ENCODE measurements at regions not wholly inside any gene's neighbourhood (a gene's known extent, or its start where the extent isn't known, plus 50 kb on each side); places are given as distances from the start of the nearest gene placed in this dataset.

DNA sequence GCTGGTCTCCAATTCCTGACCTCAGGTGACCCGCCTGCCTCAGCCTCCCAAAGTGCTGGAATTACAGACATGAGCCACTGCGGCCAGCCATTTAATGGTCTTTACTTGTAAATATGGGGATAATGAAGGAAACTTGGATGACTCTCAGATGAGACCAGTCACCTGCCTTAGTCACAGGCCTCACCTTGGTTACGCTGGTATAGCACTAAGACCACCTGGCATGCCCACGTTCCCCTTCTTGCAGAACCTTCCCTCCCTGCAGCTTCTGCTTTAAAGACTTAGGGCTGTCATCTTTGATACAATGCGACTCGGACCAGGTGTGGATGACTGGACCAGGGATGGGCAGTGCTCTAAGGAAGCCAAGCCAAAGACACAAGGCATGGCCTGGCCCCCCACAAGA lies 629.9 kb downstream of the CCDC171 start:
- TF ChIP-seq, protein P1, sequence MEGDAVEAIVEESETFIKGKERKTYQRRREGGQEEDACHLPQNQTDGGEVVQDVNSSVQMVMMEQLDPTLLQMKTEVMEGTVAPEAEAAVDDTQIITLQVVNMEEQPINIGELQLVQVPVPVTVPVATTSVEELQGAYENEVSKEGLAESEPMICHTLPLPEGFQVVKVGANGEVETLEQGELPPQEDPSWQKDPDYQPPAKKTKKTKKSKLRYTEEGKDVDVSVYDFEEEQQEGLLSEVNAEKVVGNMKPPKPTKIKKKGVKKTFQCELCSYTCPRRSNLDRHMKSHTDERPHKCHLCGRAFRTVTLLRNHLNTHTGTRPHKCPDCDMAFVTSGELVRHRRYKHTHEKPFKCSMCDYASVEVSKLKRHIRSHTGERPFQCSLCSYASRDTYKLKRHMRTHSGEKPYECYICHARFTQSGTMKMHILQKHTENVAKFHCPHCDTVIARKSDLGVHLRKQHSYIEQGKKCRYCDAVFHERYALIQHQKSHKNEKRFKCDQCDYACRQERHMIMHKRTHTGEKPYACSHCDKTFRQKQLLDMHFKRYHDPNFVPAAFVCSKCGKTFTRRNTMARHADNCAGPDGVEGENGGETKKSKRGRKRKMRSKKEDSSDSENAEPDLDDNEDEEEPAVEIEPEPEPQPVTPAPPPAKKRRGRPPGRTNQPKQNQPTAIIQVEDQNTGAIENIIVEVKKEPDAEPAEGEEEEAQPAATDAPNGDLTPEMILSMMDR (IDR thresholded peaks at IDR 0.05; ENCODE audit: poor library complexity) = no peak
- TF ChIP-seq EZH2phosphoT487 (IDR thresholded peaks at IDR 0.05; ENCODE audit: low read depth, severe bottlenecking, unreplicated experiment) (no peak), EZH2 (IDR thresholded peaks at IDR 0.05; ENCODE audit: borderline replicate concordance) (no peak)
